Fibroblast of pulmonary artery (primary cell): ENCODE measurements at regions not wholly inside any gene's neighbourhood (a gene's known extent, or its start where the extent isn't known, plus 50 kb on each side); places are given as distances from the start of the nearest gene placed in this dataset.

Source experiments
- DNase-seq: peaks from one replicate; pipeline ENCODE4 v3.0.0-alpha.2; 2010; ENCODE audit warnings: low read depth
- H3K4me3 ChIP-seq: replicated peaks from 2 replicates; pipeline ENCODE4 v1.5.1; 2011; ENCODE audit warnings: low read depth, mild to moderate bottlenecking, control low read depth, low read length, moderate library complexity
- TF ChIP-seq, protein P1 (sequence below): IDR thresholded peaks from 2 replicates; pipeline ENCODE4 v1.5.1; 2011; ENCODE audit warnings: mild to moderate bottlenecking, control low read depth, low read length, inconsistent platforms; ENCODE audit errors: missing control alignments

DNA sequence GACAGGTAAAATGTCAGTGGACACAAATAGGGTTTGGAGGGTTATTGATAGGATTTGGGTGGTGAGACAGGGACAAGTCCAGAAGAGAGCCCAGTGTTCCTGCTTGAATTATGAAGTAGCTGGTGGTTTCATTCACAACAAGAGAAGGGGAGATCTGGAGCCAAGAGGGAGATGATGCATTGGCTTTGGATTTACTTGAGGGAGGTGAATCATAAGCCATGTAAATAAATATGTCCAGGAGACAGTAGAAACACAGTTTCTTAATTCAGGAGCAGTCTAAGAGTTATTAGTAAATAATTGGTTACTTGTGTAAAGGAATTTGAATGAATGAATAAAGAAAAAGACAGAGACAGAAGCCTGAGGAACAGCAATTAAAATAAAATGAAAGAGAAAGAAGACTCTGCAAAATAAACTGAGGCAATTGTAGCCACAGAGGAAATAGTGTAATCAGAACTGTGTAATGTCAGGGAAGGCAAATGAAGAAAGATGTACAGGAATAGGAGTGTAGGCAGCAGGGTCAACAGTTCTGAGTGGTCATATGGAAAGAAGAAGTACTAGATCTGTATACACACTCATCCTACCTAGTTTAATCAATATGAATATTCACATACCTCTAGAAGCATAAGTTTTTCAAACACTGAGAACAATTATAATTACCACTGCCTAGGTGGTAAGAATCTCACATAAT lies 50.2 kb upstream of the CXCL8 start:
- DNase-seq, result no peak
- no peak overlapping the region for H3K4me3 ChIP-seq
- TF ChIP-seq, protein P1, sequence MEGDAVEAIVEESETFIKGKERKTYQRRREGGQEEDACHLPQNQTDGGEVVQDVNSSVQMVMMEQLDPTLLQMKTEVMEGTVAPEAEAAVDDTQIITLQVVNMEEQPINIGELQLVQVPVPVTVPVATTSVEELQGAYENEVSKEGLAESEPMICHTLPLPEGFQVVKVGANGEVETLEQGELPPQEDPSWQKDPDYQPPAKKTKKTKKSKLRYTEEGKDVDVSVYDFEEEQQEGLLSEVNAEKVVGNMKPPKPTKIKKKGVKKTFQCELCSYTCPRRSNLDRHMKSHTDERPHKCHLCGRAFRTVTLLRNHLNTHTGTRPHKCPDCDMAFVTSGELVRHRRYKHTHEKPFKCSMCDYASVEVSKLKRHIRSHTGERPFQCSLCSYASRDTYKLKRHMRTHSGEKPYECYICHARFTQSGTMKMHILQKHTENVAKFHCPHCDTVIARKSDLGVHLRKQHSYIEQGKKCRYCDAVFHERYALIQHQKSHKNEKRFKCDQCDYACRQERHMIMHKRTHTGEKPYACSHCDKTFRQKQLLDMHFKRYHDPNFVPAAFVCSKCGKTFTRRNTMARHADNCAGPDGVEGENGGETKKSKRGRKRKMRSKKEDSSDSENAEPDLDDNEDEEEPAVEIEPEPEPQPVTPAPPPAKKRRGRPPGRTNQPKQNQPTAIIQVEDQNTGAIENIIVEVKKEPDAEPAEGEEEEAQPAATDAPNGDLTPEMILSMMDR, result no peak
